Activated effector memory CD4-positive, alpha-beta T cell treated with Interleukin-2 at 50 U/mL for 16 hours (primary cell): ENCODE measurements at regions not wholly inside any gene's neighbourhood (a gene's known extent, or its start where the extent isn't known, plus 50 kb on each side); places are given as distances from the start of the nearest gene placed in this dataset.
"Not testable (repeated sequence)": the region's sequence is repeated elsewhere in the genome, so short reads cannot be mapped to it uniquely, and the experiment has no call there.

ENCODE experiments used
- DNase-seq: peaks from one replicate; pipeline ENCODE4 v3.0.0-alpha.2; 2020

- DNase-seq = no peak
Measured at GRCh38 chr11:116061322-116061721, 557.1 kb upstream of the CADM1 start.

- DNase-seq = no peak
Measured at GRCh38 chr11:116059919-116060318, 555.7 kb upstream of the CADM1 start.

GRCh38 chr11:116057000-116057399, 552.8 kb upstream of the CADM1 start:
- DNase-seq = no peak

- no peak for DNase-seq
Measured at GRCh38 chr11:116055064-116055463, 550.8 kb upstream of the CADM1 start.

- DNase-seq = no peak
Measured at GRCh38 chr11:116053548-116053919, 549.3 kb upstream of the CADM1 start.

GRCh38 chr11:116052603-116053547, 548.7 kb upstream of the CADM1 start:
- DNase-seq = no peak

GRCh38 chr11:116051494-116051893, 547.3 kb upstream of the CADM1 start:
- no peak for DNase-seq

- DNase-seq = no peak
Measured at GRCh38 chr11:116049383-116049782, 545.2 kb upstream of the CADM1 start.

GRCh38 chr11:116046127-116046526, 541.9 kb upstream of the CADM1 start:
- no peak for DNase-seq

GRCh38 chr11:116044941-116045340, 540.7 kb upstream of the CADM1 start:
- no peak for DNase-seq

- DNase-seq = no peak
Measured at GRCh38 chr11:116044520-116044919, 540.3 kb upstream of the CADM1 start.

- no peak for DNase-seq
Measured at GRCh38 chr11:116043857-116044256, 539.6 kb upstream of the CADM1 start.

GRCh38 chr11:116043059-116043458, 538.8 kb upstream of the CADM1 start:
- not testable (repeated sequence) for DNase-seq

- DNase-seq = no peak
Measured at GRCh38 chr11:116042146-116042545, 537.9 kb upstream of the CADM1 start.

GRCh38 chr11:116037861-116038260, 533.6 kb upstream of the CADM1 start:
- no peak for DNase-seq

GRCh38 chr11:116035977-116036376, 531.8 kb upstream of the CADM1 start:
- DNase-seq = no peak

GRCh38 chr11:116033931-116034553, 529.8 kb upstream of the CADM1 start:
- DNase-seq = no peak

- no peak for DNase-seq
Measured at GRCh38 chr11:116030697-116031331, 526.6 kb upstream of the CADM1 start.

- DNase-seq = not testable (repeated sequence)
Measured at GRCh38 chr11:116028506-116028905, 524.3 kb upstream of the CADM1 start.

- no peak for DNase-seq
Measured at GRCh38 chr11:115999437-115999836, 495.2 kb upstream of the CADM1 start.

GRCh38 chr11:115996808-115997188, 492.6 kb upstream of the CADM1 start:
- DNase-seq = no peak

- no peak for DNase-seq
Measured at GRCh38 chr11:115996125-115996807, 492.1 kb upstream of the CADM1 start.

GRCh38 chr11:115993590-115993989, 489.4 kb upstream of the CADM1 start:
- DNase-seq = no peak
